ENCODE measurements at regions not wholly inside any gene's neighbourhood (a gene's known extent, or its start where the extent isn't known, plus 50 kb on each side); places are given as distances from the start of the nearest gene placed in this dataset.

DNA sequence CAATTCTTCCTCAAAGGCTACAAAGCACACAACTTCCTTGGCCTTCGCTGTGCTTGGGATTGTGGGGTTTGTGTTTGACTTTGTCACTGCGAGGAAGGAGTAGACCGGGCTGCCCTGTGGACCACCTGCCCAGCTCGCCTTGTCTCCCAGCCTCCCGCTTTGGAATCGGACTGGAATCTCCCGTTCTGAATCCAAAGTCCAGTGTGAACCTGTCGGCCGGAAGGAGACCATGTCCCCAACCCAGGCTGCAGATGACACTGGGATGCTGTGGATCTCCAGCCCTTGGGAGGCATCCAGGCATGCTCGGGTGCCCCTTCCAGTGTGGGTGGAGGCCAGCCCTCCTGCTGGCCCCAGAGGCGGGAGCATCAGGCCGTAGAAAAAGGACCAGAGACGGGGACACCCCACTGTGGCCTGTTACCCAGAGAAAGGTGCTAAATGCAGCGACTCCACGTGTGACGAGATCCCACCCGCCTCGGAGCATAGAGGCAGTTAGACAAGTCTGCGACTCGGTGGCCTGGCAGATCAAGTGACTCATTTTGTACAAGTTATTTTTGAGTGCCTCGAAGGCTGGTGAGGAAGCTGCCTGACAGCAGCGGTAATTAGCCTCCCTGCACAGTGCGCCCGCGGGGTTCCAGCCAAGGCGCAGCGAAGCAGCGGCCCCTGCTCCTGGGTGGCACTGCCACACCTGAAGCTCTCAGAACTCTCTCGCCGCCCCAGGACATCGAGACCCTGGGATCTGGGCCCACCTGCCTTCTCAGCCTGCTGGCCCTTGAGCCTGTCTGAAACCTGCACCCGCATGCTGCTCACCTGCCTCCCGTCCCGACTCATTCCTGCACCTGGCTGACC, 57.5 kb downstream of the ADRA2C start:
- TF ChIP-seq CTCF (IDR thresholded peaks at IDR 0.05; ENCODE audit: poor library complexity): no peak
- TF ChIP-seq EZH2phosphoT487 (IDR thresholded peaks at IDR 0.05; ENCODE audit: low read depth, severe bottlenecking, unreplicated experiment): no peak

Data from hepatocyte (in vitro differentiated cells).